Mesenchymal stem cell (in vitro differentiated cells and primary cell): ENCODE measurements at regions not wholly inside any gene's neighbourhood (a gene's known extent, or its start where the extent isn't known, plus 50 kb on each side); places are given as distances from the start of the nearest gene placed in this dataset.
A peak's percentile ranks its signal among the peaks of the same experiment; 100 is the strongest.
"Not testable (repeated sequence)": the region's sequence is repeated elsewhere in the genome, so short reads cannot be mapped to it uniquely, and the experiment has no call there.

ENCODE experiments used
- DNase-seq: peaks from one replicate; pipeline ENCODE4 v3.0.0-alpha.2; 2013
- H2AFZ ChIP-seq: one replicate; pipeline ENCODE4 v1.6.1; 2013; ENCODE audit warnings: low read depth, mild to moderate bottlenecking, control low read depth, inconsistent platforms, low read length, moderate library complexity
- H2AK5ac ChIP-seq: 2 replicates; pipeline ENCODE4 v1.6.1; 2013; ENCODE audit warnings: low read length, moderate library complexity, mild to moderate bottlenecking, inconsistent platforms; ENCODE audit not compliant: severe bottlenecking
- H2BK120ac ChIP-seq: one replicate; pipeline ENCODE4 v1.6.1; 2013; ENCODE audit warnings: low read depth, mild to moderate bottlenecking, inconsistent platforms, low read length, moderate library complexity
- H2BK12ac ChIP-seq, 2 experiments: one replicate each; pipeline ENCODE4 v1.6.1; 2013; ENCODE audit warnings: inconsistent platforms in 2 of 2, low read length in 2 of 2, mild to moderate bottlenecking in 2 of 2, moderate library complexity in 2 of 2, control low read depth in 1 of 2
- H2BK15ac ChIP-seq: one replicate; pipeline ENCODE4 v1.6.1; 2013; ENCODE audit warnings: mild to moderate bottlenecking, low read depth, inconsistent platforms; ENCODE audit not compliant: poor library complexity, severe bottlenecking
- H2BK5ac ChIP-seq: 2 replicates; pipeline ENCODE4 v1.6.1; 2013; ENCODE audit warnings: low read depth, mild to moderate bottlenecking, low read length, control low read depth, inconsistent platforms; ENCODE audit not compliant: poor library complexity, severe bottlenecking
- H3K14ac ChIP-seq, 2 experiments: one replicate each; pipeline ENCODE4 v1.6.1; 2013; ENCODE audit warnings: inconsistent platforms in 2 of 2, low read length in 2 of 2, control low read depth in 1 of 2, mild to moderate bottlenecking in 1 of 2, moderate library complexity in 1 of 2
- H3K18ac ChIP-seq, 2 experiments: one replicate each; pipeline ENCODE4 v1.6.1; 2013; ENCODE audit warnings: inconsistent platforms in 2 of 2, low read length in 2 of 2, control low read depth in 1 of 2, low read depth in 1 of 2, mild to moderate bottlenecking in 1 of 2
- H3K23ac ChIP-seq, 2 experiments: one replicate each; pipeline ENCODE4 v1.6.1; 2013; ENCODE audit warnings: inconsistent platforms in 2 of 2, low read length in 2 of 2, mild to moderate bottlenecking in 2 of 2, moderate library complexity in 2 of 2, control low read depth in 1 of 2
- H3K27ac ChIP-seq: 2 replicates; pipeline ENCODE4 v1.5.1; 2013; ENCODE audit warnings: mild to moderate bottlenecking, moderate library complexity, low read length, control low read depth, inconsistent platforms; ENCODE audit not compliant: poor library complexity, severe bottlenecking
- H3K27me3 ChIP-seq, 2 experiments: 2 replicates each; pipeline versions ENCODE4 v1.6.1 to v1.7.0; 2013; ENCODE audit warnings: low read length in 2 of 2, mild to moderate bottlenecking in 2 of 2, moderate library complexity in 2 of 2, control low read depth in 1 of 2, inconsistent platforms in 1 of 2; ENCODE audit not compliant: control insufficient read depth in 1 of 2, insufficient read depth in 1 of 2
- H3K36me3 ChIP-seq, 2 experiments: 2 replicates each; pipeline versions ENCODE4 v1.6.1 to v1.7.0; 2013; ENCODE audit warnings: low read length in 2 of 2, control low read depth in 1 of 2, inconsistent platforms in 1 of 2, low read depth in 1 of 2, mild to moderate bottlenecking in 1 of 2; ENCODE audit not compliant: insufficient read depth in 2 of 2, control insufficient read depth in 1 of 2
- H3K4ac ChIP-seq, 2 experiments: one replicate each; pipeline ENCODE4 v1.6.1; 2013; ENCODE audit warnings: inconsistent platforms in 2 of 2, low read length in 2 of 2, mild to moderate bottlenecking in 2 of 2, moderate library complexity in 2 of 2, control low read depth in 1 of 2, low read depth in 1 of 2
- H3K4me1 ChIP-seq: 2 replicates; pipeline ENCODE4 v1.6.1; 2013; ENCODE audit warnings: low read depth, low read length, control low read depth; ENCODE audit not compliant: control insufficient read depth, insufficient read depth
- H3K4me2 ChIP-seq: 2 replicates; pipeline ENCODE4 v1.6.1; 2013; ENCODE audit warnings: low read length, mild to moderate bottlenecking, inconsistent platforms; ENCODE audit not compliant: poor library complexity, severe bottlenecking
- H3K4me3 ChIP-seq, 2 experiments: 2 replicates each; pipeline versions ENCODE4 v1.5.1 to v1.7.0; 2013; ENCODE audit warnings: low read length in 2 of 2, mild to moderate bottlenecking in 2 of 2, control low read depth in 1 of 2, low read depth in 1 of 2; ENCODE audit not compliant: insufficient read depth in 1 of 2
- H3K79me1 ChIP-seq: replicated peaks from 2 replicates; pipeline ENCODE4 v1.6.1; 2013; ENCODE audit warnings: mild to moderate bottlenecking, control low read depth, low read length, inconsistent platforms; ENCODE audit not compliant: poor library complexity, severe bottlenecking
- H3K9ac ChIP-seq: 2 replicates; pipeline ENCODE4 v1.7.0; 2013; ENCODE audit warnings: mild to moderate bottlenecking, low read length, moderate library complexity
- H3K9me3 ChIP-seq: 2 replicates; pipeline ENCODE4 v1.7.0; 2013; ENCODE audit warnings: mild to moderate bottlenecking, low read length; ENCODE audit not compliant: control insufficient read depth
- H4K8ac ChIP-seq: one replicate; pipeline ENCODE4 v1.6.1; 2013; ENCODE audit warnings: inconsistent platforms, mild to moderate bottlenecking, low read length, moderate library complexity
- H4K91ac ChIP-seq: one replicate; pipeline ENCODE4 v1.6.1; 2013; ENCODE audit warnings: mild to moderate bottlenecking, low read length, inconsistent platforms
- WGBS: methylation state at CpG from one replicate; pipeline ENCODE4 v1.1.7; 2013; ENCODE audit warnings: mixed read lengths; 5-methylcytosine and 5-hydroxymethylcytosine counted together

DNA sequence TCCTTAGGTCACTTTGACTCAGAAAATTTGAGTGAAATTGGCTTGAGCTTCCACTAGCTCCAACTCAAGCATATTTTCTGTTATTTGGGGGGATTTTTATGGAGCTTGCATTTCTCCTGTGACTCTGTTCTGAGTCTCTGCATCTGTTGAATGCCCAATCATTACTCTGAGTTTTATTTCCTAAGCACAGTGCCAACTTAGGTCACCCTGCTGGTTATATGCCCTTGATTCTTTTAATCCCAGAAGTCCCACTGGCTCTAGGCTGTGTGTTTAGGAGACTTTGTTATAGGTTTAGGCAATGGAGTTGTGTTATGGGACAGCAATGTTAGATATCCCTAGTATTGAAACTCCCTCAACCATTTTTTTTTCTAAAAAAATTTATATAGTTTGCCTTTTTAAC lies 198.2 kb upstream of the DTNA start:
- Histone ChIP-seq H3K79me1 (no peaks in the 10 kb centered on the region), H3K23ac (no peak overlapping the region), H2AK5ac (no peak overlapping the region), H3K9me3 (no peaks in the 10 kb centered on the region), H3K4ac (no peak overlapping the region), H3K4me2 (no peak overlapping the region), H3K14ac (no peak overlapping the region), H3K36me3 (no peaks in the 10 kb centered on the region), H3K4me1 (no peaks in the 10 kb centered on the region), H2AFZ (no peak overlapping the region), H2BK15ac (no peak overlapping the region), H3K9ac (no peak overlapping the region), H3K18ac (no peak overlapping the region), H3K27me3 (no peaks in the 10 kb centered on the region), H2BK120ac (no peak overlapping the region), H2BK5ac (no peak overlapping the region), H4K91ac (no peak overlapping the region), H2BK12ac (no peak overlapping the region), H3K4me3 (no peak overlapping the region), H3K27ac (no peak overlapping the region), H4K8ac (no peak overlapping the region)
- no peak for DNase-seq

DNA sequence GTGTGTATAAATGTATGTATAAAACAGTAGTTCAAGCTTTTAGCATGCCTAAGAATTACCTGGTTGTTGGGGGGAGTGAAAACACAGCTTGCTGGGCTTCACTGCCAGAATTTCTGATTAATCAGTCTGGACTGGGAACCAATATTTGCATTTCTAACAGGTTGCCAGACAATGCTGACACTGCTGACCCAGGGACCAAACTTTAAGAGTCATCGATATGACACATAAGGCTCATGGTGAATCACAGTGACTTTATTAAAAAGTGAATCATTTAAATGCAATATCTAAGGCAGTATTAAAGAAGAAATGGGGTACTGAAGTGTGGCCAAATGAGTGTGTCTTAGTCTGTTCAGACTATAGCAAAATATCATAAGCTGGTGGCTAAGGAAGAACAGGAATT lies 195.9 kb upstream of the DTNA start:
- Histone ChIP-seq H3K14ac (no peak overlapping the region), H2BK15ac (no peak overlapping the region), H3K27me3 (no peaks in the 10 kb centered on the region)

DNA sequence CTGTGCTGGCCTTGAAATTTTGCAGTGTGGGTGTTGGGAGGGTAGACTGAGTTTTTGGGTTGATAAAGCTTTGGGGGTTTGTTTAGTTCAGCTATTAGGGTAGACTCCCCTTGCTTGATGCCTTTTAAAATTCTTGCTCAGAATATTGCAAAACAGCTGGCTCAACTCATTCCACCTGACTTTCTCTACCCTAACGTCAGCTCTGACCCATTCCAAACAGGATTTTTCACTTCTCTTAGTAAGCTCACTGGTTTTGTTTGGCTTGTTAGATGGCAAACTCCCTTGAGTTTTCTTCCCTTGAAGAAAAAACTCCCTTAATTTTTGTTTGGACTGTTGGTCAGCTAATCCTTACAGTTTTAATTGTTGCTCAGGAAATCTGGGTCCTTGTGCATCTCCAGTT lies 195.1 kb upstream of the DTNA start:
- H2BK15ac ChIP-seq: no peak overlapping the region
- 83% methylated on average over 1 of the region's 1 CpG for WGBS

More for the DNA sequence above, 195.9 kb upstream of the DTNA start:
- H3K23ac ChIP-seq: no peak overlapping the region
- no peaks in the 10 kb centered on the region for H3K79me1 ChIP-seq
- WGBS: 100% methylated on average over 1 of the region's 1 CpG
- no peak for DNase-seq
- H2AK5ac ChIP-seq: no peak overlapping the region
- no peaks in the 10 kb centered on the region for H3K36me3 ChIP-seq
- H4K8ac ChIP-seq: no peak overlapping the region
- no peak overlapping the region for H2AFZ ChIP-seq
- no peak overlapping the region for H2BK12ac ChIP-seq
- no peak overlapping the region for H4K91ac ChIP-seq
- no peak overlapping the region for H3K27ac ChIP-seq
- no peak overlapping the region for H3K4ac ChIP-seq
- no peak overlapping the region for H2BK5ac ChIP-seq
- no peak overlapping the region for H2BK120ac ChIP-seq
- no peak overlapping the region for H3K4me2 ChIP-seq
- H3K9ac ChIP-seq: peak overlapping the region; percentile 60
- no peaks in the 10 kb centered on the region for H3K4me1 ChIP-seq
- H3K4me3 ChIP-seq: peak overlapping the region in 1 of 2 experiments; percentile 32
- no peak overlapping the region for H3K18ac ChIP-seq
- H3K9me3 ChIP-seq: no peaks in the 10 kb centered on the region

DNA sequence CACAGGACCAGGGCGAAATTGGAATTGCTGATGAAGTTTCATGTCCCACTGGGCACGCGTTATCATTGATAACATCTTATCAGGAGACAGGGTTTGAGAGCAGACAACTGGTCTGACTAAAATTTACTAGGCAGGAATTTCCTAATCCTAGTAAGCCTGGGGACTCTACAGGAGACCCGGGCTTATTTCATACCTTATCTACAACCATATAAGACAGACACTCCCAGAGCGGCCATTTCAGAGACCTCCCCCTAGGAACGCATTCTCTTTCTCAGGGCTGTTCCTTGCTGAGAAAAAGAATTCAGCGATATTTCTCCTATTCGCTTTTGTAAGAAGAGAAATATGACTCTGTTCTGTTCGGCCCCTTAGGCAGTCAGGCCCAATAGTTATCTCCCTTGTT lies 193.7 kb upstream of the DTNA start:
- not testable (repeated sequence) for H2BK5ac ChIP-seq, H3K4me1 ChIP-seq, H3K36me3 ChIP-seq, H4K91ac ChIP-seq, H3K4ac ChIP-seq, DNase-seq, H4K8ac ChIP-seq, H2AFZ ChIP-seq, H2BK12ac ChIP-seq, H2BK15ac ChIP-seq, H3K23ac ChIP-seq, H2BK120ac ChIP-seq, H3K27me3 ChIP-seq, H3K9me3 ChIP-seq, H3K9ac ChIP-seq, H3K4me2 ChIP-seq, H3K14ac ChIP-seq, H3K4me3 ChIP-seq, H2AK5ac ChIP-seq, H3K27ac ChIP-seq, H3K18ac ChIP-seq, H3K79me1 ChIP-seq
- WGBS: 84% methylated on average over 9 of the region's 9 CpGs

More for the DNA sequence above, 195.1 kb upstream of the DTNA start:
- no peak overlapping the region for H4K8ac ChIP-seq
- H3K27me3 ChIP-seq: no peaks in the 10 kb centered on the region
- peak overlapping the region in 1 of 2 experiments; percentile 32 for H3K4me3 ChIP-seq
- H3K9ac ChIP-seq: peak overlapping the region; percentile 60
- H2AFZ ChIP-seq: no peak overlapping the region
- no peak overlapping the region for H4K91ac ChIP-seq
- no peak overlapping the region for H3K14ac ChIP-seq
- H3K4me2 ChIP-seq: no peak overlapping the region
- H3K4me1 ChIP-seq: no peaks in the 10 kb centered on the region
- H2BK120ac ChIP-seq: no peak overlapping the region
- H3K4ac ChIP-seq: no peak overlapping the region
- no peaks in the 10 kb centered on the region for H3K36me3 ChIP-seq
- DNase-seq: no peak
- H2BK5ac ChIP-seq: no peak overlapping the region
- no peak overlapping the region for H3K27ac ChIP-seq
- H2BK12ac ChIP-seq: no peak overlapping the region
- H3K79me1 ChIP-seq: no peaks in the 10 kb centered on the region
- no peak overlapping the region for H3K23ac ChIP-seq
- no peaks in the 10 kb centered on the region for H3K9me3 ChIP-seq
- no peak overlapping the region for H3K18ac ChIP-seq
- no peak overlapping the region for H2AK5ac ChIP-seq
